ENCODE measurements at regions not wholly inside any gene's neighbourhood (a gene's known extent, or its start where the extent isn't known, plus 50 kb on each side); places are given as distances from the start of the nearest gene placed in this dataset.

- no peaks in the 10 kb centered on the region for H3K4me1 ChIP-seq (ENCODE audit: control insufficient read depth, insufficient read depth, low read length)
- H3K27ac ChIP-seq (ENCODE audit: insufficient read depth, low read length) = no peak overlapping the region
- no peak overlapping the region for H2BK20ac ChIP-seq (ENCODE audit: low read depth, low read length)
- no peaks in the 10 kb centered on the region for H3K9me3 ChIP-seq (ENCODE audit: control insufficient read depth, insufficient read depth, low read length)
- no peak overlapping the region for H2BK5ac ChIP-seq (ENCODE audit: low read depth, low read length, poor library complexity, severe bottlenecking)
- no peak overlapping the region for H2BK120ac ChIP-seq (ENCODE audit: low read depth, low read length)
- no peak overlapping the region for H2AK5ac ChIP-seq (ENCODE audit: low read depth, low read length)
- no peak overlapping the region for H2BK15ac ChIP-seq (ENCODE audit: low read depth, low read length)
- 80% methylated on average over 1 of the region's 3 CpGs; no CpG with 5 or more reads in 1 of the 2 experiments for WGBS, 2 experiments (ENCODE audit: extremely low coverage in 2 of 2, insufficient read length in 1 of 2)
- no peak for ATAC-seq (ENCODE audit: low read depth)
- no peak overlapping the region for H4K5ac ChIP-seq (ENCODE audit: low read depth, low read length)
- no peak overlapping the region for H3K9ac ChIP-seq (ENCODE audit: low read depth, low read length)
- no peak overlapping the region for H4K8ac ChIP-seq (ENCODE audit: low read depth in 2 of 2, low read length in 2 of 2)
- ChIA-PET CTCF (no interaction called here), POLR2A (ENCODE audit: unreplicated experiment) (no interaction called here)
- H2AFZ ChIP-seq (replicated peaks; ENCODE audit: low read length, poor library complexity) = no peak overlapping the region
- no peak overlapping the region for H4K91ac ChIP-seq (ENCODE audit: insufficient read depth, low read depth, low read length)
- no peak overlapping the region for H3K4me2 ChIP-seq (ENCODE audit: low read depth, low read length)
- in situ Hi-C loops (cut with MboI; ENCODE audit: low sequenced_read_pairs) (no loop called here), intact Hi-C loops (cut with micrococcal nuclease) (no loop called here), dilution Hi-C loops (cut with HindIII; ENCODE audit: low sequenced_read_pairs, unreplicated experiment) (no loop called here)
- H3K4ac ChIP-seq (ENCODE audit: low read depth, low read length) = no peak overlapping the region
- no peak overlapping the region for H3K18ac ChIP-seq (ENCODE audit: low read depth, low read length)
- H3K9me1 ChIP-seq (ENCODE audit: insufficient read depth, low read length) = no peaks in the 10 kb centered on the region
- no TSS peak for BruUV-seq (replicated peaks)
- H3K36me3 ChIP-seq (ENCODE audit: control insufficient read depth, insufficient read depth, low read length) = no peaks in the 10 kb centered on the region
- TF ChIP-seq CTCF (conservative IDR thresholded peaks at IDR 0.05; ENCODE audit: low read depth, low read length) (no peak), CHD1 (IDR thresholded peaks at IDR 0.05; ENCODE audit: low read depth, low read length) (no peak), RCOR1 (IDR thresholded peaks at IDR 0.05; ENCODE audit: insufficient replicate concordance, low read length) (no peak)
- no peak for DNase-seq
- H3K79me1 ChIP-seq (ENCODE audit: low read depth in 1 of 2, low read length in 2 of 2) = no peaks in the 10 kb centered on the region
- H3K27me3 ChIP-seq (ENCODE audit: control insufficient read depth, insufficient read depth, low read length) = no peaks in the 10 kb centered on the region
- H3K4me3 ChIP-seq (ENCODE audit: insufficient read depth, low read depth, low read length) = no peak overlapping the region
- no peak overlapping the region for H3K23ac ChIP-seq (ENCODE audit: low read depth, low read length)
- H2AK9ac ChIP-seq (replicated peaks; ENCODE audit: low read depth, low read length, poor library complexity) = no peak overlapping the region
- no peaks in the 10 kb centered on the region for H4K20me1 ChIP-seq (ENCODE audit: insufficient read depth, low read length)
- no peak overlapping the region for H3K56ac ChIP-seq (ENCODE audit: extremely low read depth, insufficient read depth, low read length)
- no peak overlapping the region for H3K14ac ChIP-seq (replicated peaks; ENCODE audit: low read depth, low read length)
Observed at GRCh38 chrX:127187095-127187494, 367.6 kb downstream of the PRR32 start.
